ENCODE measurements at regions not wholly inside any gene's neighbourhood (a gene's known extent, or its start where the extent isn't known, plus 50 kb on each side); places are given as distances from the start of the nearest gene placed in this dataset.
"Not testable (repeated sequence)": the region's sequence is repeated elsewhere in the genome, so short reads cannot be mapped to it uniquely, and the experiment has no call there.

DNA sequence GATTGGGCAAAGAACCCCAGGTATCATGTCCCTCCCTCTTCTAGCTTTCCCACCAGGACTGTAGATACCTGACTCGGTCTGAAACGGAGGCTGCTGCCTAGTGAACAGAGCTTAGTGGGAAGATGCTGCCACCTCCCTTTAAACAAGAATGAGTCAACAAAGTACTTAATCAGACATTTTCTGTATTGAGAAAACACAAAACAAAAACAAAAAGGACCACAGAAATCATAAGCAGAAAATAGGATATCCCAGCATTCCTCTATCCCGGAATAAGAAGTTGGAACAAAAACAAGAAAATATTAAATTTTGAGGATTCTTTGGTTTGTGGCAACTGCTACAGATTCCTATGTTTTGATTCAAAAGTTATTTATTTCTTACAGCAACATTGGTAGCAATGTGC lies 51.7 kb upstream of the COL8A1 start:
- ATAC-seq = no peak

DNA sequence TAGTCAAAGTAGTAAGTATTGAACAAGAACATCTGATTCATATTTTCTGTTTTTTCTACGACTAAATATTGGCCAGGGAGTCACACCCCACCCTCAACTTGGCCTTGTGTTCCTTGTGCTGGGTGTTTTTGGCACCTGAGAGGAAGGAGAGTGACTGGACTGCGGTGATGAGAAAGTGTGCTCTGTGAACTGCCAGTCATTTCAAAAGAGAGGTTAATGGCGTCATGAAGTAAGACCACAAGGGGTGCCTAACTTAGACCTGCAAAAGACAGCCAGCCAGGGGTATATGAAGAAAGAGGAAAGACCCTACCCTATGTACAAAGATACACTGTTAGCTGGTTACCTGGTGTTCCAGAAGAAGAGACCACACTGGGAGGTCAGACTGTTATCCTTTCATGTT lies 58.4 kb upstream of the COL8A1 start:
- no peak for ATAC-seq

DNA sequence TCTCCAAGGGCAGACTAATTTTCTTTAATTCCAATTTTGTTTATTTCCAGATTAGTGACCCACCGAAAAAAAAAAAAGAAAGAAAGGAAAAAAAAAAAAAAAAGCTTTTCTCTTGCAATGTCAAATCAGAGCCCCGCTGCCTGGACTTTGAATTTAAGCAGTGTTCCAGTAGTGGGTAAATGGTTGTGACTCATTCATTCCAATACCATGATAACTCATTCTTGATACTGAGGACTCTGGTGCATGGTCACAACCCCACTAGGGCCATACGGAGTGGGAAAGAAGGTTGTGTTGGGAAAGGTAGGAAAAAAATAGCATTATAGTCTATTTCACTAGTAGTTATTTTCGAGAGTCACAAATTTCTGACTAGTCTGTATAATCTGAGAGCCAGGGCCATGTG lies 59.1 kb upstream of the COL8A1 start:
- ATAC-seq = no peak

DNA sequence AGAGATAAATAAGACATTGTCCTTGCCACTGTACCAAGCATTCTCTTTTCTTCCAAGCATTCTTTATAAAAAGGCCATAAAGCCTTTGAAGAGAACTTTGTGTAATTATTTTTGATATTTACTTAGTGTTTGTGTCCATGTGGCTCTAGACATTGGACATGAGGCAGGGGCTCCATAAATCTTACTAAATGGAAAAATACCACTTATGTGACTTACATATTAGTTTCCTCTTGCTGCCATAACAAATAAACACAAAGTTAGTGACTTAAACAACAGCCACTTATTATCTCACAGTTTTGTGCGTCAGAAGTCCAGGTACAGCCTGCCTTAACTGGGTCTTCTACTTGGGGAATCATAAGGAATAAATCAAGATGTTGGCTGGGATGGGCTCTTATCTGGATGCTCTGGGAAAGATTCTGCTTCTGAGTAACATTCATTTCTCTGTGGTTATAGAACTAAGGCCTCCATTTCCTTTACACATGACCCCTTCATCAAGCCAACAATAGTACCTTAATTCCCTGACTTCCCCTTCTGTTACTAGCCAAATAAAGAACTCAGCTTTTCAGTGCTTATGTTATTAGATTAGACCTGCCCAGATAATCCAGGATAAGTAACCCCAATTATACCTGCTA lies 59.9 kb upstream of the COL8A1 start:
- ATAC-seq = no peak

DNA sequence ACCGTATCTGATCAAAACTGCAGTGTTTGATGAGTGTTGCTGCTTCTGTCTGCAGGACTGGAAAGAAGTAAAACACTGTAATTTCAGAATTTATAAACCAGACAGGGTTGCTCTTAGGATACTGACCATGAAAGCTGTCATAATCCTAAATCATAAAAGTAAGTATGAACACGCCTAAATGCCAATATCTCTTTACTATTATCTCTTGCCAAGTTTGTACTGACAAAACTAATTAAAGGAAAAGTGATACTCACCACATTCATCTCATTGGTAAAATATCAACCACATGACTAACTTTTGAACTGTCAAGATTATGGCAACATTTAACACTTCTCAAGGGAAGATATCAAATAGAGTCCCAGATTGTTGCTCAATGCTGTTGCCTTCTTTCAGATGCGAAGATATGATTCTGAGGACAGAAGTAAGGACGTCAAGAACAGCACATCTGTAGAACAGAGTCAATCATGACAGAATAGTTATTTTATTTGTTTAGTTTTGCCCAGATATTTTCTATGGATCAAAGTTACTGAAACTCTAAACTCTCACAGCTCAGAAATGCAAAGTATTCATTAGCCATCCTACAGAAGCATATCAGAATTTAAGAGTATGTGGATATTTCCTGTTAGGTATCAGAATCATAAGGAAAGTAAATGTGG lies 61.4 kb upstream of the COL8A1 start:
- no peak for ATAC-seq

DNA sequence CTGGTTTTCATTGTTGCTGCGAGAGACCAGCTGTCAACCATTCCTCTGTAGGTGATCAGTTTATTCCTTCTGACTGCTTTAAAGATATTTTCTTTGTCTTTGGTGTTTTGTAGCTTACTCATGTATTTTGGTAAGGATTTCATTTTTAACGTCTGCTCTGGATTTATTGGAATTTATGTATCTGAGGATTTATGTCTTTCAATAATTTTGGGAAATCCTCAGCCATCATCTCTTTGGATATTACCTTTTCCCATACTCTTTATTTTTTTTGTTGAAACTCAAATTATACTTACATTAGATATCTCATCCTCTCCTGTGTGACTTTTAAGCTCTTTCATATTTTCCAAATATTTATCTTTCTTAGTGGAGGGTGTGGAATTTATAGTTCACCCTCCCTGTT lies 62.7 kb upstream of the COL8A1 start:
- no peak for ATAC-seq

DNA sequence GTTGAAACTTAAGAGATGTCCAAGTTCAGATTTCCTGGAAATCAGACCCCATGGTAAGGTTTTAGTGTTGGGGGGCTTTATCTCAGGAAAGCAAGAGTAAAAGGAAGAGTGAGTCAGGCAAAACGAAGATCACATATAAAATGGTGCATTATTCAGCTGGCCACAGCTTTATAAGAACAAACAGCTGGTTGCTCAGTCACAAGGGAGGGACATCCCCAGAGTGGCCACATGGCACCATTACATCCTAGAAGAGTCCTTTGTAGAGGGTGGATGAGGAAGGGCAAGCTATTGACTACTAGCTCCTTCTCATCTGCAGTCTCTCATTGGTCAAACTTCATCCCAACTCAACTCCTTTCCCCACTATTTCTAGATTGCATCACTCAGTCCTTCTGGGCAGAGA lies 68.3 kb upstream of the COL8A1 start:
- no peak for ATAC-seq

DNA sequence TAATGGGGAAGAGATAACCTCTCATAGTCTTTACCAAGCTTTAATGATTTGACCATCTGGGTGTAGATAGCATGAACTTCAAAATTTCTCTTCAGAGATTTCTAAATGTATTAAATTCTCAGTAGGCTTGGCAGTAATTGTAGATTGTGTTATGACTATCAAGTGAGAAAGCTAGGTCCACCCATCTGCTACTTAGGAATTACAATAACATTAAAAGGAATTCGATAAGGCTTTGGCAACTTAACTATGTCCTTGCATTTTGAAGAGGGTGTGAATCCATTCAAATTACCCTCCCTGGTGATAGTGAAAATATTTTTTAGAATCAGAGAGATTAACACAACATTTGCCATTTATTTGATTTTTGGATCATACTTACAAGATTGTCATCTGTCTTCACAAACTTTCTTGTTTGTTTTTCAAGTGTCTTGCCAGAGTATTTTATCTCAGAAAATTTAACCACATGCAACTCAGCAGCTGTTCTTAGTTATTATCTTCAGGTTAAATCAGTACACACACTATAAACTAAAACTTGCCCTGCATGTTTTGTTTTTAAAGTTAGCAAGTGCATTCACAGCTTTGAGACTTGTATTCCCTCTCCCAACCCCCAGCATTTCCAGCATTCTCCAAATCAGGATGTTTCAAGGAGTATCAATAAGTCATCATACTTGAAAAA lies 69.6 kb upstream of the COL8A1 start:
- no peak for ATAC-seq

DNA sequence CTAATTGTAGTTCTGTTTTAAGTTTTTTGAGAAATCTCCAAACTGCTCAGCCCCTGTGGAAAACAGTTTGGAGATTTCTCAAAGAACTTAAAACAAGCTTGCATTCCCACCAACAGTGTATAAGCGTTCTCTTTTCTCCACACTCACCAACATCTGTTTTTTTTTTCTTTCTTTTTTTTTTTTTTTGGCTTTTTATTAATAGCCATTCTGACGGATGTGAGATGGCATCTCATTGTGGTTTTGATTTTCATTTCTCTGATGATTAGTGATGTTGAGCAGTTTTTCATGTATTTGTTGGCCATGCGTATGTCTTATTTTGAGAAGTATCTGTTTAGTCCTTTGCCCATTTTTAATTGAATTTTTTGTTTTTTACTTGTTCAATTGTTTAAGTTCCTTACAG lies 73.1 kb upstream of the COL8A1 start:
- ATAC-seq = no peak

DNA sequence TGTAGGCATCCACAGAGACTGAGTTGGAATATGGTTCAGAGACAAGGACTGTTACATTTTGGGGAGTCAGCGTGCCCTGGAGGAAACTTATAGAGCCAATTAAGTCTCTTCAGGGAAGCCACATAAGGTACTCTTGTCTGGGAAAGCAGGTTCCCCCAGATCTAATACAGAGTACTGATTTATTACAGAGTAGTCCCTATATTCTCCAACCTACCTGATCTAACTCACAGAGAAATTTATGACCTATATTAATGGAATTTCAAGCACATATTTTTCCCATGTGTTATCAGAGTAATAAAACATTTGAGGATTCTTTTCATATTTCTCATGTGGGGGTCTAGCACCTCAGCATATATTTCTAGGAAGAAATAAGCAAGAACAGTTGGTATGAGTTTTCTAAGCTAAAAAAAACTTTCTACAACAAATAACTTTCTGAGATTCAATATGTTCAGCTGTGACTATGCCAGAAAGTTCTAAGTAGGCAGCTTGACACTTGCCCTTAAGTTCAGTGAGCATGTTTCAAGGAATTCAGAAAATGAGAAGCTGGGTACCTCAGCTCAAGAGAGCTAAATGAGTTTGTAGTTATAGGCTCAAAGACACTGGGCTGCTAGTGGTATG lies 75.3 kb upstream of the COL8A1 start:
- ATAC-seq = no peak

DNA sequence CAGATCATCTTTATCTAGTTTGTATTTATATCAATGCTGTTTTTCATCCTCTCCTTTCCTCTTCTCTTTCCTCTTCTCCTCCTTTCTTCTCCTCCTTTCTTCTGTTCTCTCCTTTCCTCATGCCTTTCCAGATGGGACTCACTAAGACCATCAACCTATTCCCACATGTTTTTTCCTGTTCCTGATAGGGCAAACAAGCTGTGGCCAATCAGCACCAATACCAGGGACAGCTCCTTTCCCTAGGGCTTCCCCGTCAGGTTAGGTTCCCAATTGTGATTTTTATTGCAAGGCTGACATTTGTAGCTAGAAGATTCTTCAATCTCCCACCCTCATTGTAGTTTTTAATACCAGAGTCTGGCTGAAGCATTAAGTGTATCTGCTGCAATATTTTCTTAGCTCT lies 76.3 kb upstream of the COL8A1 start:
- no peak for ATAC-seq

DNA sequence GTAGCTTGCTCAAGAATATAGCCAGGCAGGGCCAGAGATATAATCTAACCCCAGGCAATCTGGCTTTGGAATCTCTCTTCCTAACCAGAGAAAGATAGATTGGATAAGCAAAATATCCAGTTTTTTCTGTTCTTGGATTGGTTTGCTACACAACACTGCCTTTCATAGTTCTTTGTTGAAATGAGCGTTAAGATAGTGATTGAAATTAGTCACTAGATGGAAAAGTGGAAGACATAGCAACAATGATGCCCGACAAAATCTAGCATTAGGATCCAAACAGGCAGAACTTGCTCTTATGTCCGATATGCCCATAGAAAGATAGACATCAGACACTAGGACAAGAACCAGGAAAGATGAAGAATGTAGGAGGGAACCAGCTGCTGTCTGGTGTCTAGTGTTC lies 77.3 kb upstream of the COL8A1 start:
- no peak for ATAC-seq

DNA sequence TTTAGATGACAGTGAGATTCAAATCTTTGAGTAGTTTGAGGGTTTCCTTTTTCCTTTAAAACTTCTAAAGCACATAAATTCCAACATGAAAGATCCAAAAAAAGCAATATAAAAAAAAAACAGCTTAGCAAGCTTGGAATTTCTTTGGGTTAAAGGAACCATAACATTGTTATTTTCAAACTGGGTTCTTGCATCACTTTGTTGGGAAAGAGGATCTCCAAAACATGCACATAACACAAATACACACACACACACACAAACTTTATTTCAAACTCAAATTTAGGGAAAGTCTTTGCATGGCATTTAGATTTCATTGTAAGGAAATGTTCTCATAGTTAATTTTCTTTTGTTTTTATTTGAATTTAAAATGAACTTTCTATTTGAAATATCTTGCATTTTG lies 79.2 kb upstream of the COL8A1 start:
- no peak for ATAC-seq

DNA sequence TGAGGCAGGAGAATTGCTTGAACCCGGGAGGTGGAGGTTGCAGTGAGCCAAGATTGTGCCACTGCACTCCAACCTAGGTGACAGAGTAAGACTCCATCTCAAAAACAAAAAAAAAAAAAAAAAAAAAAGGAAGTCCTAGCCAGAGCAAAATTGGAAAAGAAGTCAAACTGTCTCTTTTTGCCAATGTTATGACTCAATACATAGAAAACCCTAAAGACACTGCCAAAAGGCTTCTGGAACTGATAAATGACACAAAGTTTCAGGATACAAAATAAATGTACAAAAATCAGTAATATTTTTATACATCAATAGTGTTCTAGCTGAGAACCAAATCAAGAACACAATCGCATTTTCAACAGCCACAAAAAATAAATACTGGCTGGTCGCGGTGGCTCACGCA lies 82.5 kb upstream of the COL8A1 start:
- not testable (repeated sequence) for ATAC-seq

DNA sequence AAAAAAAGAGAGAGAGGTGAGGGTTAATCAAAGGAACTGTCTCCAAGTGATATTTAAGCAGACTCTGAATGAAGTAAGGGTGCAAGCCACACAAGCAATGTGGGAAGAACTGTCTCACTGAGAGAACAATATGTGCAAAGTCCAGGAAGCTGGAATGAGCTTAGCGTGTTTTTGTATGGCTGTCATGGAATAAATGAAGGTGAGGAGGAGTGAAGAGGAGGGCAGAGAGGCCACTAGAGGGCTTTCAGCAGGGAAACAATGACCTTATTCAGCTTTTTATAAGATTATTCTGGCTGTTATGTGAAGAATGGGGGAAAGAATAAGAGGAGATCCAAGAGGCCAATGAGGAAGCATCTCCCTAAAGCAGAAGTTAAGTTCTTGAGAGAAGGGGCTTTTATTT lies 86.9 kb upstream of the COL8A1 start:
- ATAC-seq = no peak

DNA sequence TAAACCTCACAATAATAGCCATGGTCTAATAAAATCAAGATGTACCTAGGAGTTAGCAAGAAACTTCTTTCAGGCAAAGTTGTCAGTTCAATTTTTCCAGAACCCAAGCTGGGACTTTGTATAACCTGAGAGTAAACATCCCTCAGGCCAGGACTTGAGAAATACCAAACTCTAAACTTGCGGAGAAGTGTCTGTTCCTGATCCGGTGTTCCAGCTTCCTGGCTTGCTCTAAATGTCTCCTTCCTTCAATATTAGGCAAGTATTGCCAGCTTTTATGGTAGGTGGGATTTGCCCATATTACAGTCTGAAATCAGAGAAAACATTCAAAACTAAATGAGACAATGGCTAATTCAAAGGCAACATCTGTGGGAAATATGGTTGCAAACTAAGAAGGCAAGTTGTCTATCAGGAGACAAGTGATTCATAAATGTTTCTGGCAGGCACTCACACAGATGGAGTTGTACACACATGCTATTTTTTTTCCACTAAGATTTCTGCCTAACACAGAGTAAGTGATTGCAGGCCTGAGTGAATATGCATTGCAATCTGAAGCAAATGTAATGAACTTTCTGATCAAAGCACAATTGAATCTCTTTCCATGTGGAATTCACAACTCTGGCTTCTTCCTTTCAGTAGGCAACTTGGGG lies 88.3 kb upstream of the COL8A1 start:
- no peak for ATAC-seq

DNA sequence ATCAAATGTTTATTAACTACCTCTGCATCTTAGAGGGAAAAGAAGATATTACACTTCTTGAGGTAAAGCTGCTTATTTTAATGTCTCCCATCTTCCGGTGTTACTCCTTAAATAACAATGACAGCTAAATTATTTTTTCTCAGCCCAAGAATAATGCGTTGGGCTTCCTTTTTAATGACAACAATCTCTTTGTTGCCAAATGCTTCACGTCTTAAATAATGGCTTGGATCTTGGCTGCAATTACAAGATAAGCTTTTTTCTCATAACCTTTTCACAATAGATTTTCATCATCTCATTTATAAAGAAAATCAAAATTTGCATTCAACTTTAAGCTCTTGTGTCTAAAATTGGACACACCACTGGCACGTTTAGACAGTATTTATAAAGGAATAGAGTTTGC lies 89.2 kb upstream of the COL8A1 start:
- ATAC-seq = no peak

DNA sequence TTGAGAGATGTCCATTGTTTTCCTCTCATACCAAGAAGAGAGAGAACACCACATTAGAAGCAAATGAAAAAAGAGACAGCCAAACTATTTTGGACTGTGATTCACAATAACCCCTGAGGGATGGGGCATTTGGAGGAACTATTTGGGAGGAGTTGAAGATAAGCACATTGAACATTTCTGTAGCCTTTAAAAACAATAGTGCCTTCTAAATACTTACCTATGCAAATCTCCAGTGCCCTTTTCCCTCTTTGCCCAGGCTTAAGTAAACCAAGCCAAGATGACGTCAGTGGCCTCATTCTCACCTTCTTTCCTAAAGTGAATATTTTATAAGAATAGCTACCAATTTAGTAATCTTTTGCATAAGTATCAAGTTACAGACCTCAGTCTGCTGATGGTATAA lies 89.7 kb upstream of the COL8A1 start:
- ATAC-seq = no peak

DNA sequence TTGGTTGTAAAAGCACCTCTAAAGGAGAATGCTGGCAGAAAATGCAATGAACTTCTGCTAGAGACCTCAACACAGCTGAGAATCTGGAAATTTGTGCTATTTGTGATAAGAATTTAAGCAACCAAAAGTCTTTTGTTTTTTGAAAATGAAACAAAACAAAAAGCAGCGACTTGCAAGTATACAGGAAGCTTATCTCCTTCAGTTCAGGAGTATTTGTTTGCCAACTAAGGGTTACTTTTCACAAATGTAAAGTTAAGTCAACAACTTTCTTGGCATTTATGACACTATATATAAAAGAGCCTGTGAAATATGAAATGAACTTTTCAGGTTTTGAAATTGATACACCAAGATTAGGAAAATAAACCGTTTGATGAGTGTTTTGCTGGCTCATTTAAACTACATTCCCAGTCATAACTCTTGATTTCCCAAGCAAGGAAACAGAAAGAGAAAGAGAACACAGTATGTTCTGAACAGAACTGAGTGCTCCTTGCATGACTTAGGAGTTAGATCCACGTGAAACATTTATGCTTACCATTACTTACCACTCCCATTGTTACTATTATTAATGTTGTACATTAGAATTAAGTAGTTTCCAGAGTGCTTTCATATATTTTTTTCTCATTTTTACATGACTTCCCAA lies 92.3 kb upstream of the COL8A1 start:
- ATAC-seq = no peak

DNA sequence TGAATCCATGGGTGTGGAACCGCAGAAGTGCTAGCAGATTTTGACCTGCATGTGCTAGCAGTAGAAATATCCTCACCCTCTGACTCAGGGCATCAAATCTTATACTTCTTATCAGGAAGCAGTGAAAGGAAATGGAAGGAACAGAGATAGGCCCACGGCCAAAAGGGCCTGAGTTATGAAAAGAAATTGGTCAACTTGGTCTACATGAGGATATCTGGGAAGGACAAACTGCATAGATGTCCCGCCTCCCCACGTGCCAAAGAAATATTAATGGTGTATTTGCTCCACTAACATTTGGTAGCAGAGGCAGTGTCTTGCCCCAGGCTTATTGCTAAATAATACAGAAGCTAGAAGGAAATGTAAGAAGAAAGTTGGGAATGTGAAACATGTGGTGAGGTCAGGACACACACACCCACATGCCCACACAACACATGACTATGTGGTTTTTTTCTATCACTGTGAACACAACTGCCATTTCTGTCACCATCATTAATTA lies 93.6 kb upstream of the COL8A1 start:
- ATAC-seq = no peak

DNA sequence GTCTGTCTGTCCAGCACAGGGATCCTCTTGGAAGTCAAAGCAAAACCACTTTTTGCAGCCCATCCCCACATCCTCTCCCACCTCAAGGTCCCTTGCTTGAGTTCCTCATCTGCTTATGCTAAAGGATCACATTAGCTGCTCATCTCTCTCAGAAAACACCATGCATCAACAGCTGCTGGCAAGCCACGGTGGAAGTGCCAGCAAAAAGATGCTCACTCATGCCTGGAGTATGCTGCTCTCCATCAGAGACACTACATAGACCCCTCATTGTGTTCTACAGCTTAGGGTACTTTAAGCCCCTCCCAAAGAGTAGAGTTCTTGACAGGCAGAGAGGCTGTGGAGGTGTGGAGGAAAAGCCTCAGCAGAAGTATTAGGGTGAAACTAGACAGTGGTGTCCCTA lies 94.6 kb upstream of the COL8A1 start:
- no peak for ATAC-seq

DNA sequence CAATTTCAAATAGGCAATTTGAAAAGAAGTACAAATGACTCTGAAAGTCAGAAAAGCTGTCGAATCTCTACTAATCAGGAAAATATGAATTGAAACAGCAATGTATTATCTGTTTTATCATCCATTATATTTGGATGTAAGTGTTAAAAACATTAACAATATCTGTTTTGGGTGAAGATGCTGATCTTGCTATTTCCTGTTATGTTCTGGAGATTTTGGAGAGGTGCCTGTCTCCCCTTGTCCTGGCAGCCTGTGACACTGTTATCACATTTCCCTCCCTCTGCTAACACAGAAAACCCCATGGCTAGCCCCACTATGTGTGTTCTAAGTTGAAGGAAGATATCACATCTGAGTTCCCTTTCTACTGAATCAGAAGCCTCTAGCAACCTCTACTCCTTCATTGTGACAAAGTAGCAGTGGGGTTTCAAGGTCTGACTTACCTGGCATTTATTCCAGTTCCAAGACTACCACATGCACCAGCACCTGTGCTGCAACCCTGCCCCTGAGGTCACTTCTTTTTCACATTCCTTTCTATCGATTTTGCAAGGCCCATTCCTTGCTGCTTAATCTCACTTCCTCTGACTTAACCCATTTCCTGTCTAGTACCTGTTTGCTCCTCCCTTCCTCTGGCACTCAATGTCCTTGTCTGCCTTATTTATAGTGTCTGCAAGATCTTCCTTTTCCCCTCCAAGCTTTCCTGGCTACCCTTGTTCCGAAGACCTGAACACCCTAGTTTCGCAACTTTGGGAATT lies 95.5 kb upstream of the COL8A1 start:
- ATAC-seq = no peak

All from esophagus mucosa (tissue), 1 donor.